H1 (cell line): ENCODE measurements at regions not wholly inside any gene's neighbourhood (a gene's known extent, or its start where the extent isn't known, plus 50 kb on each side); places are given as distances from the start of the nearest gene placed in this dataset.

Experiments
- NANOG ChIP-seq: IDR thresholded peaks from 2 replicates; pipeline ENCODE4 v1.6.1; 2011; ENCODE audit warnings: low read length, low read depth, mild to moderate bottlenecking, inconsistent platforms; ENCODE audit not compliant: insufficient read depth, poor library complexity, severe bottlenecking
- SIN3A ChIP-seq, 2 experiments: IDR thresholded peaks in 1 of 2; conservative IDR thresholded peaks in 1 of 2; 2 replicates each; pipeline ENCODE4 v1.6.1; 2011 to 2012; ENCODE audit warnings: low read length in 2 of 2, improper control_type of control experiment in 1 of 2, low read depth in 1 of 2, mild to moderate bottlenecking in 1 of 2
- SP4 ChIP-seq: IDR thresholded peaks from 2 replicates; pipeline ENCODE4 v1.6.1; 2012; ENCODE audit warnings: low read length, inconsistent platforms

- TF ChIP-seq SP4 (no peak), NANOG (peak; percentile 67), SIN3A (conservative IDR thresholded peaks at IDR 0.05 in 1 of 2, IDR thresholded peaks at IDR 0.05 in 1 of 2; ENCODE audit: low read depth in 1 of 2, low read length in 2 of 2) (no peak)
These were observed 575.0 kb downstream of the DIAPH3 start (continued) for GRCh38 chr13:59588717-59589067.
